ENCODE measurements at regions not wholly inside any gene's neighbourhood (a gene's known extent, or its start where the extent isn't known, plus 50 kb on each side); places are given as distances from the start of the nearest gene placed in this dataset.

GRCh38 chr3:106206146-106206545, 337.3 kb upstream of the CBLB start:
- WGBS, 2 donors: 15 to 27% methylated on average over 6 of the region's 6 CpGs
- ATAC-seq (ENCODE audit: insufficient read depth, low FRiP score) (no peak), DNase-seq (peak in 2 of 3 donors; percentile 63 to 74)
- Histone ChIP-seq H3K4me1 (ENCODE audit: control insufficient read depth in 5 of 5, insufficient read depth in 5 of 5, low read length in 5 of 5) (peaks cover 0 to 38% (median 0%) of the 10 kb centered on the region in 5 donors), H3K27ac (ENCODE audit: low read depth in 1 of 2, low read length in 1 of 2) (peak overlapping the region in 1 of 2 donors; percentile 22), H3K4me3 (no peak overlapping the region), H3K36me3 (ENCODE audit: control insufficient read depth in 4 of 4, insufficient read depth in 4 of 4, low read length in 4 of 4) (no peaks in the 10 kb centered on the region), H3K9me3 (ENCODE audit: control insufficient read depth in 4 of 4, insufficient read depth in 3 of 4, low read length in 3 of 4) (peaks cover 0 to 4% (median 0%) of the 10 kb centered on the region in 4 donors), H3K27me3 (ENCODE audit: control insufficient read depth in 3 of 3, insufficient read depth in 3 of 3, low read length in 2 of 3) (no peaks in the 10 kb centered on the region), H3K9ac (ENCODE audit: insufficient read depth in 1 of 2, low read length in 2 of 2) (no peak overlapping the region)
- no peak for TF ChIP-seq CTCF (IDR thresholded peaks at IDR 0.05; ENCODE audit: control extremely low read depth, extremely low read depth)

DNA sequence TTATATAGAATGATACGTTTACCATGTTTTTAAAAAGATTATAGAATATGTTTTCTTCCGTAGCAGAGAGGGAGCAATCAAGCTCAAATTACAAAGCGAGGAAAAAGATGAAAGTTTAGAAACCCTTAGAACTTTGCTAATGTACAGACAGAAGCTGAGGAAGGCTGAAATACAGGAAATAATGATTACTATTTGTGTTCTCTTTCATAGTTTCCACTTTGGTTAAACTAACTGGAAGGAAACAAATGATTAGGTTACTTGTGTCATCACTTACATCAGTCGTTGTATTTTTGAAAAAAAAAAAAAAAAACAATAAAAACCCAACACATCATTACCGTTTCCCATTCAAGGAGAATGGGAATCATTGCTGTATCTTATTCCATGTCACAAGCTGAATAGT, 337.8 kb upstream of the CBLB start:
- 29 to 43% methylated on average over 5 of the region's 5 CpGs for WGBS, 2 donors
- TF ChIP-seq CTCF (IDR thresholded peaks at IDR 0.05; ENCODE audit: control extremely low read depth, extremely low read depth): no peak
- DNase-seq (no peak), ATAC-seq (ENCODE audit: insufficient read depth, low FRiP score) (no peak)
- no peak overlapping the region for H3K27ac ChIP-seq (ENCODE audit: low read depth in 1 of 2, low read length in 1 of 2)
- H3K9ac ChIP-seq (ENCODE audit: insufficient read depth in 1 of 2, low read length in 2 of 2): no peak overlapping the region
- peaks cover 0 to 4% (median 0%) of the 10 kb centered on the region in 4 donors for H3K9me3 ChIP-seq (ENCODE audit: control insufficient read depth in 4 of 4, insufficient read depth in 3 of 4, low read length in 3 of 4)
- no peaks in the 10 kb centered on the region for H3K36me3 ChIP-seq (ENCODE audit: control insufficient read depth in 4 of 4, insufficient read depth in 4 of 4, low read length in 4 of 4)
- no peaks in the 10 kb centered on the region for H3K27me3 ChIP-seq (ENCODE audit: control insufficient read depth in 3 of 3, insufficient read depth in 3 of 3, low read length in 2 of 3)
- no peak overlapping the region for H3K4me3 ChIP-seq
- peaks cover 0 to 38% (median 0%) of the 10 kb centered on the region in 5 donors for H3K4me1 ChIP-seq (ENCODE audit: control insufficient read depth in 5 of 5, insufficient read depth in 5 of 5, low read length in 5 of 5)

DNA sequence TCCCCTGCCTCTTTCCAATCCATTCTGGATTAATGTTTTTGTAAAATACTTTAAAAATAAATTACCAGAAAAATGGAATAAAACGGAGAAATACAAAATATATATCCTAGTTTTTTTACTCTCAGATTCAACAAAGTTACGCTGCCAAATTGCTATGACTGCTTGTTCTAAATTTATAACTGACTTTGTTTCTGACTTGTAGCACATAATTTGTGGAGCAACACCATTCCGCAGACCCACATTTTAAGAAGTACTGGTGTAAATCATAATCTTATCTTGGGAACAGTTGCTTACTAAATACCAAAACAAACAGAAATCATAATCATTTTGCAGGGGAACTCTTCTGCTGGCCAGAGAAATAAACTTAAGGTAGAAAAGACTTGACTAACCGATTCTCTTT, 339.4 kb upstream of the CBLB start:
- Histone ChIP-seq H3K9ac (ENCODE audit: insufficient read depth in 1 of 2, low read length in 2 of 2) (no peak overlapping the region), H3K9me3 (ENCODE audit: control insufficient read depth in 4 of 4, insufficient read depth in 3 of 4, low read length in 3 of 4) (peaks cover 0 to 4% (median 0%) of the 10 kb centered on the region in 4 donors), H3K27ac (ENCODE audit: low read depth in 1 of 2, low read length in 1 of 2) (no peak overlapping the region), H3K27me3 (ENCODE audit: control insufficient read depth in 3 of 3, insufficient read depth in 3 of 3, low read length in 2 of 3) (no peaks in the 10 kb centered on the region), H3K4me3 (no peak overlapping the region), H3K4me1 (ENCODE audit: control insufficient read depth in 5 of 5, insufficient read depth in 5 of 5, low read length in 5 of 5) (peaks cover 0 to 38% (median 0%) of the 10 kb centered on the region in 5 donors), H3K36me3 (ENCODE audit: control insufficient read depth in 4 of 4, insufficient read depth in 4 of 4, low read length in 4 of 4) (no peaks in the 10 kb centered on the region)
- DNase-seq: peak; percentile 57 to 98 (median 97)
- no peak for ATAC-seq (ENCODE audit: insufficient read depth, low FRiP score)
- TF ChIP-seq CTCF (IDR thresholded peaks at IDR 0.05; ENCODE audit: control extremely low read depth, extremely low read depth): no peak
- WGBS, 2 donors: 63 to 73% methylated on average over 4 of the region's 4 CpGs

DNA sequence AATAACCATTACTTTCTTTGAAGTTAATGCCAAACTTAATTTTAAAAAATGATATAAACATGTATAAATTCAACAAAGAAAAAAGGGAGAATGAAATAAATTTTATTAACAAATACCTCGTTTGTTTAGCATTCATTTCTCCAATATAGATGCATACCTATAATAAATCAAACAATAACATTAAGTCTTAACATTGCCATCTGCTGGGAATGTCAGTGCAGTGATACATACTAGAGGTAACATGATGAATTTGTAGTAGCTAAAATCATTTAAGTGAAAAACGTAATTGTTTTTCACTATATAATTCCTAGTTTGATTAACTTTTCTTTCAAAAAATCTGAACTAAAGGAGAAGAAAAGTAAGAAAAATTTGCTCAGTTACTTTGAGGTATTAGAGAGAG, 340.2 kb upstream of the CBLB start:
- Histone ChIP-seq H3K9ac (ENCODE audit: insufficient read depth in 1 of 2, low read length in 2 of 2) (no peak overlapping the region), H3K4me1 (ENCODE audit: control insufficient read depth in 5 of 5, insufficient read depth in 5 of 5, low read length in 5 of 5) (peaks cover 0 to 38% (median 0%) of the 10 kb centered on the region in 5 donors), H3K27ac (ENCODE audit: low read depth in 1 of 2, low read length in 1 of 2) (no peak overlapping the region), H3K4me3 (no peak overlapping the region), H3K36me3 (ENCODE audit: control insufficient read depth in 4 of 4, insufficient read depth in 4 of 4, low read length in 4 of 4) (no peaks in the 10 kb centered on the region), H3K9me3 (ENCODE audit: control insufficient read depth in 4 of 4, insufficient read depth in 3 of 4, low read length in 3 of 4) (peaks cover 0 to 4% (median 0%) of the 10 kb centered on the region in 4 donors), H3K27me3 (ENCODE audit: control insufficient read depth in 3 of 3, insufficient read depth in 3 of 3, low read length in 2 of 3) (no peaks in the 10 kb centered on the region)
- DNase-seq (no peak), ATAC-seq (ENCODE audit: insufficient read depth, low FRiP score) (no peak)
- no peak for TF ChIP-seq CTCF (IDR thresholded peaks at IDR 0.05; ENCODE audit: control extremely low read depth, extremely low read depth)
- 53 to 55% methylated on average over 2 of the region's 2 CpGs for WGBS, 2 donors
